Tibial nerve (tissue), 4 donors: ENCODE measurements at regions not wholly inside any gene's neighbourhood (a gene's known extent, or its start where the extent isn't known, plus 50 kb on each side); places are given as distances from the start of the nearest gene placed in this dataset.

ENCODE experiments used
- DNase-seq, 2 donors: peaks; one replicate each; pipeline ENCODE4 v3.0.0-alpha.2; 2019; ENCODE audit warnings: low spot score in 2 of 2
- H3K27ac ChIP-seq, 4 donors: fragments of 200-600 bp; sonication (generic) in 3 of 4; one replicate each; pipeline ENCODE4 v1.5.1; 2017 to 2019; ENCODE audit warnings: mild to moderate bottlenecking in 1 of 4
- H3K27me3 ChIP-seq, 2 donors: fragments of 200-600 bp; sonication (generic) in 1 of 2; one replicate each; pipeline versions ENCODE4 v1.5.1 to v1.6.0; 2017 to 2019
- H3K36me3 ChIP-seq, 3 donors: fragments of 200-600 bp; sonication (generic); one replicate each; pipeline ENCODE4 v1.5.1; 2018 to 2019
- H3K4me1 ChIP-seq, 4 donors: fragments of 200-600 bp; sonication (generic) in 3 of 4; one replicate each; pipeline ENCODE4 v1.5.1; 2017 to 2019
- H3K4me3 ChIP-seq, 4 donors: fragments of 200-600 bp; sonication (generic) in 3 of 4; one replicate each; pipeline ENCODE4 v1.5.1; 2017 to 2019; ENCODE audit warnings: mild to moderate bottlenecking in 1 of 4, moderate library complexity in 1 of 4
- H3K9me3 ChIP-seq, 4 donors: fragments of 200-600 bp; sonication (generic) in 3 of 4; one replicate each; pipeline ENCODE4 v1.5.1; 2017 to 2019
- CTCF ChIP-seq, 5 experiments: fragments of 200-600 bp in 3 of 5; fragments of 450-650 bp in 2 of 5; sonication (generic) in 3 of 5; IDR thresholded peaks; one replicate each; pipeline ENCODE4 v1.5.1; 2016 to 2019; ENCODE audit warnings: antibody characterized with exemption in 5 of 5, mild to moderate bottlenecking in 3 of 5, moderate library complexity in 2 of 5
- EP300 ChIP-seq, 2 donors: sonication (generic); formaldehyde crosslinking; IDR thresholded peaks; one replicate each; pipeline ENCODE4 v1.6.1; 2017; ENCODE audit warnings: antibody characterized with exemption in 2 of 2, mild to moderate bottlenecking in 1 of 2
- POLR2A ChIP-seq, 2 donors: fragments of 450-650 bp; IDR thresholded peaks; one replicate each; pipeline ENCODE4 v1.6.1; 2017; ENCODE audit warnings: antibody characterized with exemption in 2 of 2, mild to moderate bottlenecking in 2 of 2, moderate library complexity in 2 of 2
- WGBS, 2 donors: methylation state at CpG; one replicate each; pipeline ENCODE4 v1.1.5; 2018; 5-methylcytosine and 5-hydroxymethylcytosine counted together

GRCh38 chr12:19757317-19757877, 318.1 kb downstream of the AEBP2 start:
- H3K4me1 ChIP-seq = no peaks in the 10 kb centered on the region
- H3K36me3 ChIP-seq = no peaks in the 10 kb centered on the region
- H3K27me3 ChIP-seq = no peaks in the 10 kb centered on the region
- H3K9me3 ChIP-seq = peaks cover 0 to 9% (median 4%) of the 10 kb centered on the region in 4 donors
- TF ChIP-seq POLR2A (IDR thresholded peaks at IDR 0.05) = no peak
- no peak for TF ChIP-seq EP300 (IDR thresholded peaks at IDR 0.05)
- TF ChIP-seq CTCF (IDR thresholded peaks at IDR 0.05) = peak; percentile 34 to 63 (median 39)
- H3K27ac ChIP-seq = no peak overlapping the region
- 42 to 46% methylated on average over 7 of the region's 7 CpGs for WGBS, 2 donors
- H3K4me3 ChIP-seq = no peak overlapping the region
- DNase-seq = no peak

GRCh38 chr12:19759227-19759626, 319.9 kb downstream of the AEBP2 start:
- no peaks in the 10 kb centered on the region for H3K36me3 ChIP-seq
- TF ChIP-seq EP300 (IDR thresholded peaks at IDR 0.05) (no peak), POLR2A (IDR thresholded peaks at IDR 0.05) (no peak), CTCF (IDR thresholded peaks at IDR 0.05) (no peak)
- no peaks in the 10 kb centered on the region for H3K4me1 ChIP-seq
- H3K27me3 ChIP-seq = no peaks in the 10 kb centered on the region
- no peak for DNase-seq
- H3K4me3 ChIP-seq = no peak overlapping the region
- H3K27ac ChIP-seq = no peak overlapping the region
- no peaks in the 10 kb centered on the region for H3K9me3 ChIP-seq

- no peak overlapping the region for H3K27ac ChIP-seq
- no peak for DNase-seq
- no peaks in the 10 kb centered on the region for H3K9me3 ChIP-seq
- no peaks in the 10 kb centered on the region for H3K27me3 ChIP-seq
- TF ChIP-seq POLR2A (IDR thresholded peaks at IDR 0.05) (no peak), CTCF (IDR thresholded peaks at IDR 0.05) (no peak)
- H3K4me1 ChIP-seq = no peaks in the 10 kb centered on the region
- H3K36me3 ChIP-seq = no peaks in the 10 kb centered on the region
- H3K4me3 ChIP-seq = no peak overlapping the region
- WGBS, 2 donors = 83 to 85% methylated on average over 2 of the region's 2 CpGs
Observed at GRCh38 chr12:19760611-19761010, 321.3 kb downstream of the AEBP2 start.

- H3K4me1 ChIP-seq = no peaks in the 10 kb centered on the region
- H3K4me3 ChIP-seq = no peak overlapping the region
- H3K27ac ChIP-seq = no peak overlapping the region
- H3K27me3 ChIP-seq = no peaks in the 10 kb centered on the region
- H3K36me3 ChIP-seq = no peaks in the 10 kb centered on the region
- TF ChIP-seq POLR2A (IDR thresholded peaks at IDR 0.05) = no peak
- TF ChIP-seq EP300 (IDR thresholded peaks at IDR 0.05) = no peak
- TF ChIP-seq CTCF (IDR thresholded peaks at IDR 0.05) = no peak
- no peak for DNase-seq
- no peaks in the 10 kb centered on the region for H3K9me3 ChIP-seq
- 83 to 86% methylated on average over 1 of the region's 1 CpG for WGBS, 2 donors
Observed at GRCh38 chr12:19761463-19761862, 322.2 kb downstream of the AEBP2 start.

- no peaks in the 10 kb centered on the region for H3K27me3 ChIP-seq
- 95% methylated on average over 1 of the region's 1 CpG for WGBS, 2 donors
- no peaks in the 10 kb centered on the region for H3K36me3 ChIP-seq
- TF ChIP-seq POLR2A (IDR thresholded peaks at IDR 0.05) (no peak), EP300 (IDR thresholded peaks at IDR 0.05) (no peak), CTCF (IDR thresholded peaks at IDR 0.05) (no peak)
- no peaks in the 10 kb centered on the region for H3K9me3 ChIP-seq
- no peak overlapping the region for H3K27ac ChIP-seq
- no peak overlapping the region for H3K4me3 ChIP-seq
- no peaks in the 10 kb centered on the region for H3K4me1 ChIP-seq
- no peak for DNase-seq
Observed at GRCh38 chr12:19763488-19763887, 324.2 kb downstream of the AEBP2 start.
